RWPE2 (cell line): ENCODE measurements at regions not wholly inside any gene's neighbourhood (a gene's known extent, or its start where the extent isn't known, plus 50 kb on each side); places are given as distances from the start of the nearest gene placed in this dataset.

Source experiments
- ATAC-seq: fragments of 200-7000 bp; cut with Tn5 transposase; 3 replicates; pipeline ENCODE4 v1.9.1; 2021; ENCODE audit warnings: low read depth
- DNase-seq: peaks from one replicate; pipeline ENCODE4 v3.0.0-alpha.2; 2020; ENCODE audit warnings: low spot score
- H3K27ac ChIP-seq: fragments of 450-650 bp; 2 replicates; pipeline ENCODE4 v1.5.1; 2017; ENCODE audit warnings: mild to moderate bottlenecking; ENCODE audit not compliant: poor library complexity, severe bottlenecking
- H3K27me3 ChIP-seq: fragments of 250-450 bp; sonication (Bioruptor Pico); 2 replicates; pipeline ENCODE4 v1.5.1; 2021; ENCODE audit warnings: mild to moderate bottlenecking, moderate library complexity; ENCODE audit not compliant: insufficient read depth, poor library complexity, severe bottlenecking
- H3K36me3 ChIP-seq: fragments of 250-450 bp; sonication (Bioruptor Pico); 2 replicates; pipeline ENCODE4 v1.5.1; 2020; ENCODE audit warnings: low read depth, mild to moderate bottlenecking, moderate library complexity
- H3K4me1 ChIP-seq: fragments of 250-450 bp; sonication (Bioruptor Pico); 2 replicates; pipeline ENCODE4 v1.5.1; 2021; ENCODE audit warnings: mild to moderate bottlenecking, moderate library complexity; ENCODE audit not compliant: insufficient read depth, poor library complexity, severe bottlenecking
- H3K4me3 ChIP-seq: fragments of 250-450 bp; sonication (Bioruptor Pico); 2 replicates; pipeline ENCODE4 v1.5.1; 2021; ENCODE audit warnings: mild to moderate bottlenecking, moderate library complexity; ENCODE audit not compliant: severe bottlenecking
- H3K9me3 ChIP-seq: fragments of 250-450 bp; sonication (Bioruptor Pico); 2 replicates; pipeline ENCODE4 v1.5.1; 2021; ENCODE audit warnings: mild to moderate bottlenecking, moderate library complexity; ENCODE audit not compliant: severe bottlenecking
- CTCF ChIP-seq: fragments of 450-650 bp; IDR thresholded peaks from one replicate; pipeline ENCODE4 v1.5.1; 2017; ENCODE audit warnings: mild to moderate bottlenecking, moderate library complexity; ENCODE audit not compliant: poor library complexity, severe bottlenecking

DNA sequence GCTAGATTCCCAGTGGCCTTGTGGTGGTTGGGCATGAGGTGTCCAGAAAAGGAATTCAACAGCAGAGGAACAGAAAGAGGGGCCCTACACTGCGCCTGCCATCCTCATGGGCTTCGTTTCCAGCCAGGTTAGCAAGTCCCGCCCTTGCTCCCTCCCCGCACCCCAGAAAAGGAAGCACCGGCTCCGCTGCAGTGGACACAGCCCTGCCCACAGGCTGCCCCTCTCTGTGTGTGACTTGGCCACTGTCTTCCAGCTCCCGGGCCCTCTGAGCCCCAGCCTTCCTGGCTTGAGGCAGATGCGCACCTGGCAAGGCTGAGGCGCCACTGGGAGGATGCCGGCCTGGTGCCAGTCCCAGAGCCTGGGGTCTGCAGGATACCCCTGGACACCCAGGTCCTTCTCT lies 305.0 kb upstream of the IRX4 start:
- H3K27me3 ChIP-seq: peaks cover 14% of the 10 kb centered on the region

DNA sequence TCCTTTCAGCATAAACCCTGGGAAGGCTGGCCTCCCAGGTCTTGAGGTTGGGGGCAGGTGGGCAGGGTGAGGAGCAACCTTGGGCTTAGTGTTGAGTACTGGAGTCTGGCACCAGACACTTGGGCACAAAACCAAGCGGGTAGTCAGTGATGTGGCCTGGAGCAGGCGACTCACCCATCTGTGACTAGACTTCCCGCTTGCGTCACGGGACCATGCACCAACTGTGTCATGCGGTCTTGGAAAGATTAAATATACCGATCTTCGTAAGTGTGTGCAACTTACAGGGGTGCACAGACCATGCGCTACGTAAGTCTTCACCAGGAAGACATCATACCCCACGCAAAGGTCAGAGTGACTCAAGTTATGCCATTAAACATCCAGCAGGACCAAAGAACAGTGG lies 304.4 kb upstream of the IRX4 start:
- ATAC-seq (no peak), DNase-seq (no peak)
- H3K27me3 ChIP-seq: peaks cover 14% of the 10 kb centered on the region
- no peak overlapping the region for H3K4me3 ChIP-seq
- H3K36me3 ChIP-seq: no peaks in the 10 kb centered on the region
- H3K27ac ChIP-seq: no peak overlapping the region
- no peak for TF ChIP-seq CTCF
- H3K4me1 ChIP-seq: no peaks in the 10 kb centered on the region
- H3K9me3 ChIP-seq: no peaks in the 10 kb centered on the region

More for the DNA sequence above, 305.0 kb upstream of the IRX4 start:
- no peak for DNase-seq
- ATAC-seq: no peak; the same call in 2 of the 3 replicates
- Histone ChIP-seq H3K4me1 (no peaks in the 10 kb centered on the region), H3K36me3 (no peaks in the 10 kb centered on the region), H3K27ac (no peak overlapping the region), H3K4me3 (no peak overlapping the region), H3K9me3 (no peaks in the 10 kb centered on the region)
- no peak for TF ChIP-seq CTCF

- no peak for TF ChIP-seq CTCF
- Histone ChIP-seq H3K27ac (no peak overlapping the region), H3K36me3 (no peaks in the 10 kb centered on the region), H3K4me3 (no peak overlapping the region), H3K4me1 (no peaks in the 10 kb centered on the region), H3K27me3 (peaks cover 14% of the 10 kb centered on the region), H3K9me3 (no peaks in the 10 kb centered on the region)
- DNase-seq (no peak), ATAC-seq (no peak)
Measured at GRCh38 chr5:2186472-2187015, 303.8 kb upstream of the IRX4 start.

GRCh38 chr5:2185646-2186471 lies 303.1 kb upstream of the IRX4 start:
- Histone ChIP-seq H3K9me3 (no peaks in the 10 kb centered on the region), H3K36me3 (no peaks in the 10 kb centered on the region), H3K4me1 (no peaks in the 10 kb centered on the region), H3K27me3 (peaks cover 14% of the 10 kb centered on the region), H3K27ac (no peak overlapping the region), H3K4me3 (no peak overlapping the region)
- ATAC-seq (no peak), DNase-seq (no peak)
- TF ChIP-seq CTCF: no peak
